K562 (cell line): ENCODE measurements at regions not wholly inside any gene's neighbourhood (a gene's known extent, or its start where the extent isn't known, plus 50 kb on each side); places are given as distances from the start of the nearest gene placed in this dataset.
A peak's percentile ranks its signal among the peaks of the same experiment; 100 is the strongest.

Experiments used
- ARHGAP35 ChIP-seq: fragments of 450-650 bp; IDR thresholded peaks from 2 replicates; pipeline ENCODE4 v1.6.1; 2018; ENCODE audit not compliant: partially characterized antibody
- ESRRB ChIP-seq: fragments of 250-450 bp; sonication (Bioruptor Pico); IDR thresholded peaks from 2 replicates; pipeline ENCODE4 v1.5.0; 2020; ENCODE audit warnings: mild to moderate bottlenecking, moderate library complexity, borderline replicate concordance
- ETS1 ChIP-seq: conservative IDR thresholded peaks from 2 replicates; pipeline ENCODE4 v1.6.1; 2011; ENCODE audit warnings: low read depth, mild to moderate bottlenecking, low read length; ENCODE audit not compliant: control insufficient read depth
- MLLT1 ChIP-seq, 2 experiments: fragments of 450-650 bp; IDR thresholded peaks; 2 replicates each; pipeline ENCODE4 v1.6.1; 2016
- NR2C2 ChIP-seq, 2 experiments: fragments of 200-800 bp in 1 of 2; sonication (Bioruptor generic) in 1 of 2; sonication (generic) in 1 of 2; formaldehyde crosslinking in 1 of 2; IDR thresholded peaks; 2 replicates each; pipeline versions ENCODE4 v1.6.1 to v1.8.0; 2016 to 2022; ENCODE audit warnings: mild to moderate bottlenecking in 1 of 2, missing compliant biosample characterization in 1 of 2, missing genetic modification characterization in 1 of 2, missing genetic modification reagents in 1 of 2
- NR3C1 ChIP-seq: sonication (generic); formaldehyde crosslinking; IDR thresholded peaks from 2 replicates; pipeline ENCODE4 v1.8.1; 2022; ENCODE audit warnings: missing genetic modification reagents
- RFX5 ChIP-seq: IDR thresholded peaks from 2 replicates; pipeline ENCODE4 v1.6.1; 2011; ENCODE audit warnings: low read depth, mild to moderate bottlenecking, improper control_type of control experiment, low read length
- THRA ChIP-seq: fragments of 450-650 bp; IDR thresholded peaks from 2 replicates; pipeline ENCODE4 v1.6.1; 2017; ENCODE audit warnings: mild to moderate bottlenecking, moderate library complexity
- ZNF436 ChIP-seq: fragments of 250-450, 450-650 bp; sonication (Bioruptor Pico); formaldehyde crosslinking; IDR thresholded peaks from 2 replicates; pipeline ENCODE4 v1.7.0; 2020; ENCODE audit warnings: mild to moderate bottlenecking
- ZNF507 ChIP-seq: conservative IDR thresholded peaks from 2 replicates; pipeline ENCODE4 v1.6.1; 2017; ENCODE audit warnings: missing genetic modification characterization, missing compliant biosample characterization
- ZNF766 ChIP-seq: fragments of 200-800 bp; sonication (Bioruptor generic); conservative IDR thresholded peaks from 2 replicates; pipeline ENCODE4 v1.6.1; 2016; ENCODE audit warnings: missing genetic modification characterization, missing compliant biosample characterization
- TF ChIP-seq, protein P1 (sequence below), 2 experiments: fragments of 200-800 bp in 1 of 2; sonication (Bioruptor generic) in 1 of 2; sonication (generic) in 1 of 2; formaldehyde crosslinking in 1 of 2; IDR thresholded peaks in 1 of 2; conservative IDR thresholded peaks in 1 of 2; 2 replicates each; pipeline versions ENCODE4 v1.5.0 to v1.6.1; 2016 to 2020; ENCODE audit warnings: missing compliant biosample characterization in 1 of 2, missing genetic modification characterization in 1 of 2, missing genetic modification reagents in 1 of 2
- TF ChIP-seq, protein P2 (sequence below), 2 experiments: fragments of 250-450 bp in 1 of 2; fragments of 450-650 bp in 1 of 2; sonication (Bioruptor Pico) in 1 of 2; IDR thresholded peaks; 2 replicates each; pipeline versions ENCODE4 v1.6.1 to v1.8.0; 2016 to 2021; ENCODE audit warnings: mild to moderate bottlenecking in 2 of 2, moderate library complexity in 2 of 2, missing compliant biosample characterization in 1 of 2, missing genetic modification characterization in 1 of 2

DNA sequence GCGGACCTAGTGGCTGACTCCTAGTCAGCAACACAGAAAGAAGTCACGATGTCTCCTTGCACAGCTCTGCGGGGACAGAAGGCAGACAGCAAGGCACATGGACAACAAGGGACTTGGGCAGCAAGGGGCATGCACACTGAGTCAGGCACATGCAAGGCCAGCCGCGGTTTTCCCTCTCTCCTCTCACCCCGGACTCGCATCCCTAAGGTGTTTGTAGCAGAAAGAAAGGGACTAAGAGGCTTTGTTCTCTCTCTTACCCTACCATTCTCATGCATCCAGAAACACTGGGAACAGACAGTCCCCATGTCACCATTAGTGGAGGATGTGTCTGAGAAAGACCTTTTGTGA lies 193.3 kb upstream of the PHF14 start (continued):
- TF ChIP-seq THRA = no peak
- no peak for TF ChIP-seq ARHGAP35
- no peak for TF ChIP-seq ESRRB (CRISPR knock-in tag)
- TF ChIP-seq ZNF507 (tag) = no peak
- 0 out of 4 replicates have a peak, but pooled peaks of 1 of the 2 experiments have one; percentile 42 for TF ChIP-seq MLLT1 (IDR thresholded peaks at IDR 0.05)
- TF ChIP-seq ZNF766 (CRISPR knock-in tag) = 0 out of 2 replicates have a peak, but pooled peaks have one; percentile 4
- no peak for TF ChIP-seq RFX5
- TF ChIP-seq ZNF436 (CRISPR knock-in tag) = no peak
- no peak for TF ChIP-seq ETS1
- no peak for TF ChIP-seq NR2C2 (CRISPR knock-in tag; IDR thresholded peaks at IDR 0.05)
- TF ChIP-seq NR2C2 (tag; IDR thresholded peaks at IDR 0.05) = 0 out of 2 replicates have a peak, but pooled peaks have one; percentile 19
- TF ChIP-seq, protein P1, sequence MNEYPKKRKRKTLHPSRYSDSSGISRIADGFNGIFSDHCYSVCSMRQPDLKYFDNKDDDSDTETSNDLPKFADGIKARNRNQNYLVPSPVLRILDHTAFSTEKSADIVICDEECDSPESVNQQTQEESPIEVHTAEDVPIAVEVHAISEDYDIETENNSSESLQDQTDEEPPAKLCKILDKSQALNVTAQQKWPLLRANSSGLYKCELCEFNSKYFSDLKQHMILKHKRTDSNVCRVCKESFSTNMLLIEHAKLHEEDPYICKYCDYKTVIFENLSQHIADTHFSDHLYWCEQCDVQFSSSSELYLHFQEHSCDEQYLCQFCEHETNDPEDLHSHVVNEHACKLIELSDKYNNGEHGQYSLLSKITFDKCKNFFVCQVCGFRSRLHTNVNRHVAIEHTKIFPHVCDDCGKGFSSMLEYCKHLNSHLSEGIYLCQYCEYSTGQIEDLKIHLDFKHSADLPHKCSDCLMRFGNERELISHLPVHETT (CRISPR knock-in tag; conservative IDR thresholded peaks at IDR 0.05 in 1 of 2, IDR thresholded peaks at IDR 0.05 in 1 of 2) = 0 out of 4 replicates have a peak, but pooled peaks of 1 of the 2 experiments have one; percentile 7
- no peak for TF ChIP-seq NR3C1 (CRISPR knock-in tag)
- TF ChIP-seq, protein P2, sequence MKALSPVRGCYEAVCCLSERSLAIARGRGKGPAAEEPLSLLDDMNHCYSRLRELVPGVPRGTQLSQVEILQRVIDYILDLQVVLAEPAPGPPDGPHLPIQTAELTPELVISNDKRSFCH (CRISPR knock-in tag; IDR thresholded peaks at IDR 0.05) = no peak
- TF ChIP-seq, protein P2 (tag; IDR thresholded peaks at IDR 0.05) = no peak
